HAP-1 (cell line): ENCODE measurements at regions not wholly inside any gene's neighbourhood (a gene's known extent, or its start where the extent isn't known, plus 50 kb on each side); places are given as distances from the start of the nearest gene placed in this dataset.
A peak's percentile ranks its signal among the peaks of the same experiment; 100 is the strongest.
"Not testable (repeated sequence)": the region's sequence is repeated elsewhere in the genome, so short reads cannot be mapped to it uniquely, and the experiment has no call there.

ENCODE experiments used
- DNase-seq, 2 experiments: peaks; one replicate each; pipeline ENCODE4 v3.0.0-alpha.2; 2016 to 2020; ENCODE audit warnings: low spot score in 2 of 2
- H3K27me3 ChIP-seq: fragments of 250-450 bp; sonication (Bioruptor Pico); 2 replicates; pipeline ENCODE4 v1.5.1; 2020; ENCODE audit warnings: low read depth, mild to moderate bottlenecking, moderate library complexity
- H3K36me3 ChIP-seq: fragments of 250-450 bp; sonication (Bioruptor Pico); replicated peaks from 2 replicates; pipeline ENCODE4 v1.5.1; 2020; ENCODE audit warnings: mild to moderate bottlenecking
- H3K4me1 ChIP-seq: fragments of 250-450 bp; sonication (Bioruptor Pico); 2 replicates; pipeline ENCODE4 v1.5.1; 2020; ENCODE audit warnings: mild to moderate bottlenecking
- H3K4me3 ChIP-seq: fragments of 250-450 bp; sonication (Bioruptor Pico); 2 replicates; pipeline ENCODE4 v1.5.1; 2020; ENCODE audit warnings: mild to moderate bottlenecking, moderate library complexity
- H3K9me3 ChIP-seq: fragments of 250-450 bp; sonication (Bioruptor Pico); 2 replicates; pipeline ENCODE4 v1.5.1; 2020; ENCODE audit warnings: mild to moderate bottlenecking, moderate library complexity
- in situ Hi-C: fragments of 300-500 bp; cut with MboI; formaldehyde crosslinking; loops from 3 replicates; pipeline ENCODE4 v1.14.3; 2020; ENCODE audit warnings: low sequenced_read_pairs, inconsistent platforms, mixed read lengths

DNA sequence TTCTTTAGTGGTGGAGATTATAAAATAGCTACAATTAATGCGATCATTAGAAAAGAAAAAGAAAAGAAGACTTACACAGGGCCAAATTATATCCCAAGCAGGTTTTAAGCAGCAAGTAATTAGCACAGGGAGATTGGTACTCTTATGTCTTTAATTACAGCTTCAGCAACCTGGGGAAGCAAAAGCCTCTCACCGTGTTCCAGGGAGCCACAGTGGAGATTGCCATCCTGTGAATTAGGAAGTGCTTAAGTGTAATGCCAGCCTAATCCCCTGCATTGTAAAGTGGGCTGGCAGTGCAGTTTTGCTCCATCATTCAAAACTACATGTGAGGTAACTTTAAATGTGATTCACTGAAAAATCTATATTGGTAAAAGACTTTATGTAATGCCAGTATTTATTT is 533.5 kb upstream of the COBL start:
- no peaks in the 10 kb centered on the region for H3K36me3 ChIP-seq
- H3K9me3 ChIP-seq: peaks cover 5% of the 10 kb centered on the region; the same call in 1 of the 2 replicates
- H3K4me3 ChIP-seq: no peak overlapping the region
- H3K27me3 ChIP-seq: no peaks in the 10 kb centered on the region
- peak in 1 of 2 experiments; percentile 7 for DNase-seq
- peaks cover 3% of the 10 kb centered on the region for H3K4me1 ChIP-seq
- in situ Hi-C loops: no loop called here

- no peaks in the 10 kb centered on the region for H3K9me3 ChIP-seq
- in situ Hi-C loops: no loop called here
- H3K36me3 ChIP-seq: no peaks in the 10 kb centered on the region
- peaks cover 3% of the 10 kb centered on the region for H3K4me1 ChIP-seq
- no peak overlapping the region for H3K4me3 ChIP-seq
- no peaks in the 10 kb centered on the region for H3K27me3 ChIP-seq
- DNase-seq: peak in 1 of 2 experiments; percentile 14
Observed at GRCh38 chr7:51847461-51848134, 531.0 kb upstream of the COBL start.

GRCh38 chr7:51839130-51839529 is 522.5 kb upstream of the COBL start:
- H3K36me3 ChIP-seq, in situ Hi-C loops, H3K4me1 ChIP-seq, H3K27me3 ChIP-seq, H3K4me3 ChIP-seq, DNase-seq, H3K9me3 ChIP-seq: not testable (repeated sequence)

DNA sequence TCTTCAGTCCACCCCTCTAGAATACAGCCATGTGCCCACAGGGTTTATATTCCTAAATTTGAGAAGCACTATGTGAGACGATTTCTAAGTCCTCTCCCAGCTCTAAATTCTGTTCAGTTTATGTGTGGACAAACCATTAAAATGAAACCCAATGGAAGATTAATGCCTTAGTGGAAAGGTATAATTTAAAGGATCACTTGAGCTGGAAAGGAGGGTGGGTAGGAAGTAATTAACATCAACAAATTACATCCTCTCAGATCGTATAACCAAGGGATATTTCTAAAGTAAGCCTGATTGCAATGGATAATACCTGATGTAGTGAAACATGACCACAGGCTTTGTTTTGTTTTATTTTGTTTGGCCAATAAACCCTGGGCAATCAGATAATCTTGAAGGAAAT is 511.0 kb upstream of the COBL start:
- no peaks in the 10 kb centered on the region for H3K9me3 ChIP-seq
- no peak overlapping the region for H3K4me3 ChIP-seq
- H3K36me3 ChIP-seq: no peaks in the 10 kb centered on the region
- in situ Hi-C loops: no loop called here
- no peaks in the 10 kb centered on the region for H3K4me1 ChIP-seq
- H3K27me3 ChIP-seq: no peaks in the 10 kb centered on the region
- DNase-seq: no peak

DNA sequence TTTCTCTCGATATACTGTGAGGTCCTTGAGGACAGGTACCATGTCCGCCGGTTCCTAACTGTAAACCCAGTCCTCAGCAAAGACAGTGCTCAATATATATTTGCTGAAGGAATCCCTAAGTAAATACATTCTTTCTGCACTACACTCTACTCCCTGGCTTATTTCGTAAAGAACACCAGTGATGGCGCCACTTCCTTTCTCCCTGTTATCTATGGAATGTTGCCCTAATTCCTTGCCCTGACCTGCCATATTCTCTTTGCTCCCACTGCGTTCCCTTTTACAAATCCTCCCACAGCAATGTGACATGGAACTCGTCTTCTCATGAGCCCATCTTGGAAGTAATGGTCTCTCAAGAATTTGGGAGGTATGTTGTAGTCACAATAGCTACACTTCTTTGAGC is 507.4 kb upstream of the COBL start:
- Histone ChIP-seq H3K27me3 (no peaks in the 10 kb centered on the region), H3K4me3 (no peak overlapping the region), H3K4me1 (no peaks in the 10 kb centered on the region), H3K9me3 (no peaks in the 10 kb centered on the region), H3K36me3 (no peaks in the 10 kb centered on the region)
- no peak for DNase-seq
- in situ Hi-C loops: no loop called here

DNA sequence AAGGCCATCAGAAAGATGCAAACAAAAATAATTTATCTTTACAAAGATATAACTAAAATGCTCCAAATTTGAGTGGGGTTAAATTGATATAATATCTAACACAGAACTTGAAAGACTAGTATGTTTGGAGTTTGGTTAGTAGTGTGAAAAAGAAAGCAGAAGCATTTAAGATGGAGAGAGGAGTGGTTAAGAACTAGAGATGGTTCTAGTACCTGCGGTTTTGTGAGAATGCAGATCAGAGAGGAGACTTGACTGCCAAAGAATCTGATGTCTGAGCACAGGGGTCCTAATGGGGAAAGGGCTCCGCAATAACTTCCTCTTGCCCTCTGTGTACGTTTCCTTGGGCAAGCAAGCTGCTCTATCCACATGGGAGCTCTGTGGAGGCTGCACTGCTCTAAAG is 506.8 kb upstream of the COBL start:
- Histone ChIP-seq H3K4me3 (no peak overlapping the region), H3K27me3 (no peaks in the 10 kb centered on the region), H3K9me3 (no peaks in the 10 kb centered on the region), H3K36me3 (no peaks in the 10 kb centered on the region), H3K4me1 (no peaks in the 10 kb centered on the region)
- no peak for DNase-seq
- in situ Hi-C loops: no loop called here

DNA sequence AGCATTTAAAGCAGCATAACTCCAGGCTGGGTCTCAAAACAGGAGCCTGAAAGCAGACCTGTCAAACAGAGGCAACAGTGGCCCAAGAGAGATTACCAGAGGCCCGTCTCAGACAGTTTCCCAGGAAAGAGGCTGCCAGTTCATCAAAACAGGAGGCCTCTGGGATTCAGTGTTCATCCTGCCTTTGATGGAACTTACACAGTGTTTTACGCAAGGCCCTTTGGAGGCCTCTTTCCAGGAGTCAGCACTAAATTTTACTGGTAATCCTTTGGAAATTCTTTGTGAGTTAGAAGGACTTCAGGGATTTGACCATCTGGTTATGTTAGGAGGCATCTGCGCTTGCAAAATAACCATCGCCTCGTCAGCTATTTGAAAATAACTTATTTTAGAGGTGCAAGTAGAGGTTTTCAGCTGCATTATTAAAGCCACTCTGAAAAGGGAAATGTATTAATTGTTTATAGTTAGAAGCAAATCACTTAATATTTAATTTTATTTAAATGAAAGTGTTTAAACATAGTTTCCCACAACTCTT is 501.2 kb upstream of the COBL start:
- DNase-seq: no peak

DNA sequence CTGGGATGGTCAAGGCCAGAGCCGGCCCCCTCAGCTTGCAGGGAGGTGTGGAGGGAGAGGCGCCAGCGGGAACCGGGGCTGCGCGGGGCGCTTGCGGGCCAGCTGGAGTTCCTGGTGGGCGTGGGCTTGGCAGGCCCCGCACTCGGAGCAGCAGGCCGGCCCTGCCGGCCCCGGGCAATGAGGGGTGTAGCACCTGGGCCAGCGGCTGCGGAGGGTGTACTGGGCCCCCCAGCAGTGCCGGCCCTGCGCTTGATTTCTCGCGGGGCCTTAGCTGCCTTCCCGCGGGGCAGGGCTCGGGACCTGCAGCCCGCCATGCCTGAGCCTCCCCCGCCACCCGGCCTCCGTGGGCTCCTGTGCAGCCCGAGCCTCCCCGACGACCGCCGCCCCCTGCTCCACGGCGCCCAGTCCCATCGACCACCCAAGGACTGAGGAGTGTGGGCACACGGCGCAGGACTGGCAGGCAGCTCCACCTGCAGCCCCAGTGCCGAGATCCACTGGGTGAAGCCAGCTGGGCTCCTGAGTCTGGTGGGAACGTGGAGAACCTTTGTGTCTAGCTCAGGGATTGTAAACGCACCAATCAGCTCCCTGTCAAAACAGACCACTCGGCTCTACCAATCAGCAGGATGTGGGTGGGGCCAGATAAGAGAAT is 489.3 kb upstream of the COBL start:
- H3K9me3 ChIP-seq, H3K4me1 ChIP-seq, in situ Hi-C loops, DNase-seq, H3K27me3 ChIP-seq, H3K4me3 ChIP-seq, H3K36me3 ChIP-seq: not testable (repeated sequence)

More for the DNA sequence above, 501.2 kb upstream of the COBL start:
- Histone ChIP-seq H3K4me3 (no peak overlapping the region), H3K27me3 (no peaks in the 10 kb centered on the region), H3K9me3 (no peaks in the 10 kb centered on the region), H3K4me1 (no peaks in the 10 kb centered on the region), H3K36me3 (no peaks in the 10 kb centered on the region)
- in situ Hi-C loops: no loop called here

DNA sequence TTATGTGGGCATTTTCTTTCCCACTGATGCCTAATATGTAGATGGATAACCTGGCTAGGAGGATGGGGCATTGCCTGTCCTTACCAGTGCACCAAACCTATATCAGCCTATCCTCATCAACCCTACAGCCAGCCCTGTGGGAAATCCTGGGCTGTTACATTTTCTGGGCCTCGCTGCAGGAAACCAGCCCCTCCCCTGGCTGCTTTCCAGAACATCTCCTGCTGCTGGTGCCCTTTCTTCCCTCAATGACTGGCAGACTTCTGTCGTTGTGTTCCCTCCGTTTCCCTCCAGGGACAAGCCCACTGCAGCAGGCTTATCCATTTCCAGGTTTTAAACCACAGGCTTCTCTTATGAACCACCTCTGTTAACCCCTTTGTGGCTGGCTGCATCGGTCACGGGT is 486.1 kb upstream of the COBL start:
- in situ Hi-C loops: no loop called here
- H3K36me3 ChIP-seq: no peaks in the 10 kb centered on the region

GRCh38 chr7:51797371-51797770 is 480.8 kb upstream of the COBL start:
- DNase-seq: no peak
- in situ Hi-C loops: no loop called here

More for the DNA sequence above, 486.1 kb upstream of the COBL start:
- Histone ChIP-seq H3K4me1 (no peaks in the 10 kb centered on the region), H3K4me3 (no peak overlapping the region), H3K9me3 (no peaks in the 10 kb centered on the region), H3K27me3 (no peaks in the 10 kb centered on the region)
- DNase-seq: no peak

GRCh38 chr7:51792796-51793195 is 476.2 kb upstream of the COBL start:
- Histone ChIP-seq H3K27me3 (no peaks in the 10 kb centered on the region), H3K4me1 (no peaks in the 10 kb centered on the region), H3K36me3 (no peaks in the 10 kb centered on the region), H3K4me3 (no peak overlapping the region), H3K9me3 (no peaks in the 10 kb centered on the region)
- in situ Hi-C loops: no loop called here
- DNase-seq: no peak

More at GRCh38 chr7:51797371-51797770, 480.8 kb upstream of the COBL start:
- H3K4me1 ChIP-seq: no peaks in the 10 kb centered on the region
- no peaks in the 10 kb centered on the region for H3K36me3 ChIP-seq
- no peak overlapping the region for H3K4me3 ChIP-seq
- no peaks in the 10 kb centered on the region for H3K9me3 ChIP-seq
- H3K27me3 ChIP-seq: no peaks in the 10 kb centered on the region

GRCh38 chr7:51789489-51789888 is 472.9 kb upstream of the COBL start:
- no peaks in the 10 kb centered on the region for H3K4me1 ChIP-seq
- H3K36me3 ChIP-seq: no peaks in the 10 kb centered on the region
- no peaks in the 10 kb centered on the region for H3K27me3 ChIP-seq
- no peak overlapping the region for H3K4me3 ChIP-seq
- DNase-seq: peak in 1 of 2 experiments; percentile 56
- H3K9me3 ChIP-seq: no peaks in the 10 kb centered on the region
- in situ Hi-C loops: no loop called here

DNA sequence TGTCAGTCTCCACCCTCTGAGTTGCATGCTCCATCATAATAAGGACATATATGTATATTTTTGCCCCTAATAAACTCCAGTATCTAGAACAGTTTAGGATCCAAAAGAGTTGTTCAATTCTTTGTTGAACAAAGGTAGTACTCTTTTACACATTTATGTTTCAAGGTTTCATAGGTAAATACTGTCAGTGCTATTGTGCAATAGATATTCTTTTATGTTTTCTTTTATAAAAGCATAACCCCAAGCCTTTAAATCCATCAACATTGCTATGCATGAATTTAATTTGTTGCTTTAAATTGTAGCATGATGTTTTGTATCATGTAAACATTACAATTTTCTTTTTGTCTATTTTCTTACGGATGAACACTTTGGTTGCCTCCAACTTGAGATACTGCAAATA is 469.7 kb upstream of the COBL start:
- H3K36me3 ChIP-seq: no peaks in the 10 kb centered on the region
- DNase-seq: no peak
- no peak overlapping the region for H3K4me3 ChIP-seq
- in situ Hi-C loops: no loop called here
- no peaks in the 10 kb centered on the region for H3K4me1 ChIP-seq
- no peaks in the 10 kb centered on the region for H3K27me3 ChIP-seq
- H3K9me3 ChIP-seq: no peaks in the 10 kb centered on the region

- no peaks in the 10 kb centered on the region for H3K4me1 ChIP-seq
- no peaks in the 10 kb centered on the region for H3K36me3 ChIP-seq
- no peak for DNase-seq
- H3K9me3 ChIP-seq: no peaks in the 10 kb centered on the region
- H3K27me3 ChIP-seq: no peaks in the 10 kb centered on the region
- in situ Hi-C loops: no loop called here
- no peak overlapping the region for H3K4me3 ChIP-seq
Observed at GRCh38 chr7:51785876-51786275, 469.3 kb upstream of the COBL start.
